Stimulated activated memory B cell treated with anti-CD40 and anti-IgM and Interleukin-4, amounts not matched to agents 10 μg/mL and 1 μg/mL and 100 μg/mL, for 72 hours (primary cell): ENCODE measurements at regions not wholly inside any gene's neighbourhood (a gene's known extent, or its start where the extent isn't known, plus 50 kb on each side); places are given as distances from the start of the nearest gene placed in this dataset.

Experiments used
- ATAC-seq: fragments of 150-1000 bp; cut with Tn5 transposase; 2 replicates; pipeline ENCODE4 v1.10.0; 2021
- H3K27ac Mint-ChIP-seq: one replicate; pipeline ENCODE4 v1.8.0; 2022; ENCODE audit warnings: mild to moderate bottlenecking, mixed read lengths
- H3K27me3 Mint-ChIP-seq: one replicate; pipeline ENCODE4 v1.8.0; 2022; ENCODE audit warnings: mixed read lengths
- H3K36me3 Mint-ChIP-seq: one replicate; pipeline ENCODE4 v1.8.0; 2022; ENCODE audit warnings: mixed read lengths
- H3K4me1 Mint-ChIP-seq: one replicate; pipeline ENCODE4 v1.8.0; 2022; ENCODE audit warnings: mixed read lengths
- H3K4me3 Mint-ChIP-seq: one replicate; pipeline ENCODE4 v1.8.0; 2022; ENCODE audit warnings: mild to moderate bottlenecking, moderate library complexity, mixed read lengths
- H3K9me3 Mint-ChIP-seq: one replicate; pipeline ENCODE4 v1.8.0; 2022; ENCODE audit warnings: mixed read lengths

- Mint-ChIP-seq H3K4me1 (no peaks in the 10 kb centered on the region), H3K27ac (no peak overlapping the region), H3K27me3 (no peaks in the 10 kb centered on the region), H3K4me3 (no peak overlapping the region), H3K36me3 (no peaks in the 10 kb centered on the region), H3K9me3 (no peaks in the 10 kb centered on the region)
- ATAC-seq: peak; percentile 27
These were observed 402.6 kb upstream of the MEIS1 start for GRCh38 chr2:66032226-66032775.

- no peaks in the 10 kb centered on the region for H3K4me1 Mint-ChIP-seq
- no peak for ATAC-seq
- no peaks in the 10 kb centered on the region for H3K9me3 Mint-ChIP-seq
- H3K4me3 Mint-ChIP-seq: no peak overlapping the region
- peaks cover 10% of the 10 kb centered on the region for H3K27me3 Mint-ChIP-seq
- H3K27ac Mint-ChIP-seq: no peak overlapping the region
- H3K36me3 Mint-ChIP-seq: no peaks in the 10 kb centered on the region
These were observed 403.7 kb upstream of the MEIS1 start for GRCh38 chr2:66031236-66031635.

GRCh38 chr2:66030553-66030952 lies 404.4 kb upstream of the MEIS1 start:
- no peak overlapping the region for H3K4me3 Mint-ChIP-seq
- peaks cover 16% of the 10 kb centered on the region for H3K27me3 Mint-ChIP-seq
- no peaks in the 10 kb centered on the region for H3K9me3 Mint-ChIP-seq
- H3K4me1 Mint-ChIP-seq: no peaks in the 10 kb centered on the region
- ATAC-seq: no peak
- no peak overlapping the region for H3K27ac Mint-ChIP-seq
- no peaks in the 10 kb centered on the region for H3K36me3 Mint-ChIP-seq

- no peak for ATAC-seq
- H3K27ac Mint-ChIP-seq: no peak overlapping the region
These were observed 410.5 kb upstream of the MEIS1 start for GRCh38 chr2:66024391-66024790.

GRCh38 chr2:66021296-66021695 lies 413.6 kb upstream of the MEIS1 start:
- no peak overlapping the region for H3K27ac Mint-ChIP-seq
- no peaks in the 10 kb centered on the region for H3K36me3 Mint-ChIP-seq
- no peak for ATAC-seq
- H3K9me3 Mint-ChIP-seq: no peaks in the 10 kb centered on the region
- H3K4me3 Mint-ChIP-seq: no peak overlapping the region
- peaks cover 21% of the 10 kb centered on the region for H3K27me3 Mint-ChIP-seq
- no peaks in the 10 kb centered on the region for H3K4me1 Mint-ChIP-seq

More at GRCh38 chr2:66024391-66024790, 410.5 kb upstream of the MEIS1 start:
- no peak overlapping the region for H3K4me3 Mint-ChIP-seq
- H3K36me3 Mint-ChIP-seq: no peaks in the 10 kb centered on the region
- peaks cover 16% of the 10 kb centered on the region for H3K27me3 Mint-ChIP-seq
- H3K4me1 Mint-ChIP-seq: no peaks in the 10 kb centered on the region
- no peaks in the 10 kb centered on the region for H3K9me3 Mint-ChIP-seq

- no peak overlapping the region for H3K27ac Mint-ChIP-seq
- H3K4me3 Mint-ChIP-seq: no peak overlapping the region
- ATAC-seq: no peak
These were observed 417.2 kb upstream of the MEIS1 start for GRCh38 chr2:66017763-66018162.

GRCh38 chr2:66014450-66014849 lies 420.5 kb upstream of the MEIS1 start:
- H3K27me3 Mint-ChIP-seq: peaks cover 15% of the 10 kb centered on the region
- H3K4me1 Mint-ChIP-seq: no peaks in the 10 kb centered on the region
- H3K36me3 Mint-ChIP-seq: no peaks in the 10 kb centered on the region
- H3K4me3 Mint-ChIP-seq: no peak overlapping the region
- H3K9me3 Mint-ChIP-seq: peaks cover 5% of the 10 kb centered on the region
- ATAC-seq: no peak
- no peak overlapping the region for H3K27ac Mint-ChIP-seq

More at GRCh38 chr2:66017763-66018162, 417.2 kb upstream of the MEIS1 start:
- Mint-ChIP-seq H3K4me1 (no peaks in the 10 kb centered on the region), H3K27me3 (peaks cover 15% of the 10 kb centered on the region), H3K36me3 (no peaks in the 10 kb centered on the region), H3K9me3 (peaks cover 3% of the 10 kb centered on the region)

GRCh38 chr2:66013456-66013855 lies 421.5 kb upstream of the MEIS1 start:
- Mint-ChIP-seq H3K27ac (no peak overlapping the region), H3K4me1 (no peaks in the 10 kb centered on the region), H3K4me3 (no peak overlapping the region), H3K9me3 (peaks cover 5% of the 10 kb centered on the region), H3K27me3 (peaks cover 11% of the 10 kb centered on the region), H3K36me3 (no peaks in the 10 kb centered on the region)
- ATAC-seq: no peak

GRCh38 chr2:66003931-66004330 lies 431.0 kb upstream of the MEIS1 start:
- no peak for ATAC-seq
- H3K36me3 Mint-ChIP-seq: no peaks in the 10 kb centered on the region
- no peaks in the 10 kb centered on the region for H3K4me1 Mint-ChIP-seq
- H3K4me3 Mint-ChIP-seq: no peak overlapping the region
- peaks cover 6% of the 10 kb centered on the region for H3K9me3 Mint-ChIP-seq
- no peak overlapping the region for H3K27ac Mint-ChIP-seq
- peaks cover 15% of the 10 kb centered on the region for H3K27me3 Mint-ChIP-seq

GRCh38 chr2:66001538-66001937 lies 433.4 kb upstream of the MEIS1 start:
- H3K36me3 Mint-ChIP-seq: no peaks in the 10 kb centered on the region
- H3K27ac Mint-ChIP-seq: no peak overlapping the region
- ATAC-seq: no peak
- peaks cover 15% of the 10 kb centered on the region for H3K27me3 Mint-ChIP-seq
- no peak overlapping the region for H3K4me3 Mint-ChIP-seq
- H3K4me1 Mint-ChIP-seq: no peaks in the 10 kb centered on the region
- H3K9me3 Mint-ChIP-seq: peaks cover 9% of the 10 kb centered on the region

- Mint-ChIP-seq H3K36me3 (no peaks in the 10 kb centered on the region), H3K27me3 (peaks cover 15% of the 10 kb centered on the region), H3K9me3 (peaks cover 9% of the 10 kb centered on the region), H3K4me1 (no peaks in the 10 kb centered on the region), H3K4me3 (no peak overlapping the region), H3K27ac (no peak overlapping the region)
- no peak for ATAC-seq
These were observed 434.0 kb upstream of the MEIS1 start for GRCh38 chr2:66000901-66001300.

- no peak overlapping the region for H3K27ac Mint-ChIP-seq
- H3K27me3 Mint-ChIP-seq: peaks cover 11% of the 10 kb centered on the region
- no peaks in the 10 kb centered on the region for H3K4me1 Mint-ChIP-seq
- no peaks in the 10 kb centered on the region for H3K36me3 Mint-ChIP-seq
- ATAC-seq: no peak
- H3K4me3 Mint-ChIP-seq: no peak overlapping the region
- H3K9me3 Mint-ChIP-seq: peaks cover 9% of the 10 kb centered on the region
These were observed 435.1 kb upstream of the MEIS1 start for GRCh38 chr2:65999796-66000195.

GRCh38 chr2:65999103-65999502 lies 435.8 kb upstream of the MEIS1 start:
- Mint-ChIP-seq H3K4me3 (no peak overlapping the region), H3K27ac (no peak overlapping the region), H3K36me3 (no peaks in the 10 kb centered on the region), H3K4me1 (no peaks in the 10 kb centered on the region), H3K27me3 (peaks cover 4% of the 10 kb centered on the region), H3K9me3 (peaks cover 7% of the 10 kb centered on the region)
- no peak for ATAC-seq

GRCh38 chr2:65997961-65998360 lies 437.0 kb upstream of the MEIS1 start:
- H3K4me3 Mint-ChIP-seq: no peak overlapping the region
- H3K27me3 Mint-ChIP-seq: no peaks in the 10 kb centered on the region
- H3K27ac Mint-ChIP-seq: no peak overlapping the region
- no peaks in the 10 kb centered on the region for H3K4me1 Mint-ChIP-seq
- H3K36me3 Mint-ChIP-seq: no peaks in the 10 kb centered on the region
- peaks cover 3% of the 10 kb centered on the region for H3K9me3 Mint-ChIP-seq
- no peak for ATAC-seq

- no peak overlapping the region for H3K27ac Mint-ChIP-seq
- no peaks in the 10 kb centered on the region for H3K27me3 Mint-ChIP-seq
- no peaks in the 10 kb centered on the region for H3K36me3 Mint-ChIP-seq
- no peaks in the 10 kb centered on the region for H3K4me1 Mint-ChIP-seq
- peaks cover 10% of the 10 kb centered on the region for H3K9me3 Mint-ChIP-seq
- no peak overlapping the region for H3K4me3 Mint-ChIP-seq
- ATAC-seq: no peak
These were observed 442.7 kb upstream of the MEIS1 start for GRCh38 chr2:65992198-65992554.

- Mint-ChIP-seq H3K4me3 (no peak overlapping the region), H3K9me3 (peaks cover 10% of the 10 kb centered on the region), H3K4me1 (no peaks in the 10 kb centered on the region), H3K27ac (no peak overlapping the region), H3K36me3 (no peaks in the 10 kb centered on the region), H3K27me3 (no peaks in the 10 kb centered on the region)
- ATAC-seq: no peak
These were observed 443.3 kb upstream of the MEIS1 start for GRCh38 chr2:65991381-65992197.
